Nephron (organoid): ENCODE measurements at regions not wholly inside any gene's neighbourhood (a gene's known extent, or its start where the extent isn't known, plus 50 kb on each side); places are given as distances from the start of the nearest gene placed in this dataset.
A peak's percentile ranks its signal among the peaks of the same experiment; 100 is the strongest.

Source experiments
- H3K27ac Mint-ChIP-seq, 3 experiments: 2 replicates each; pipeline ENCODE4 v1.8.0; 2020; ENCODE audit warnings: mixed read lengths in 3 of 3, mild to moderate bottlenecking in 2 of 3, moderate library complexity in 1 of 3
- H3K27me3 Mint-ChIP-seq: 2 replicates; pipeline ENCODE4 v1.8.0; 2021; ENCODE audit warnings: low read depth, mild to moderate bottlenecking, moderate library complexity, mixed read lengths
- H3K36me3 Mint-ChIP-seq: 2 replicates; pipeline ENCODE4 v1.8.0; 2020; ENCODE audit warnings: low read depth, mixed read lengths
- H3K4me1 Mint-ChIP-seq: 2 replicates; pipeline ENCODE4 v1.8.0; 2020; ENCODE audit warnings: mixed read lengths
- H3K4me3 Mint-ChIP-seq, 3 experiments: 2 replicates each; pipeline ENCODE4 v1.8.0; 2020; ENCODE audit warnings: mild to moderate bottlenecking in 3 of 3, mixed read lengths in 3 of 3, moderate library complexity in 2 of 3
- H3K9me3 Mint-ChIP-seq: 2 replicates; pipeline ENCODE4 v1.8.0; 2020; ENCODE audit warnings: mixed read lengths
- CTCF ChIP-seq, 3 experiments: fragments of 200-600 bp; sonication (generic); IDR thresholded peaks; one replicate each; pipeline ENCODE4 v1.5.0; 2021; ENCODE audit warnings: antibody characterized with exemption in 3 of 3; ENCODE audit not compliant: unreplicated experiment in 3 of 3

- Mint-ChIP-seq H3K27ac (no peak overlapping the region), H3K9me3 (no peaks in the 10 kb centered on the region), H3K27me3 (no peaks in the 10 kb centered on the region), H3K36me3 (no peaks in the 10 kb centered on the region), H3K4me3 (no peak overlapping the region), H3K4me1 (peaks cover 13% of the 10 kb centered on the region)
- TF ChIP-seq CTCF (IDR thresholded peaks at IDR 0.05; ENCODE audit: unreplicated experiment in 3 of 3), result no peak
Measured at GRCh38 chr10:61151059-61151458, 207.1 kb upstream of the RHOBTB1 start.

DNA sequence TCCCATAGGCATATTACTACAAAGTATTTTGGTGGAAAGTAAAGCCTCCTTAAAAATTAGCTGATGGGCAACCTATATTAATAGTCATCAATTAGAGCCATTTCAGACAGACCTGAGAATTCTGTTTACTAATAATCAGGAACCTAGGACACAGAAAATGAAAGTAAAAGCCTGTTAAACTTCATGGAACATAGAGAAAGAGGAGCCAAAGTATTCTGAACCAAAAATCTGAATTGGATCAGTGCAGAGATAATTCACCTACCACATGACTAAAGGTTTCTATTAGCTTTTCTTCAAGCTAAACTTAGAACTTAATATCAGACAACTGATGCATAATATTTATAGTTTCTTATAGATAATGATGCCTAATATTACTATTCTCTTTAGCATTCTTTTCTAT lies 204.5 kb upstream of the RHOBTB1 start:
- no peak for TF ChIP-seq CTCF (IDR thresholded peaks at IDR 0.05; ENCODE audit: unreplicated experiment in 3 of 3)
- H3K4me1 Mint-ChIP-seq, result peaks cover under 1% of the 10 kb centered on the region
- H3K4me3 Mint-ChIP-seq, result no peak overlapping the region
- no peaks in the 10 kb centered on the region for H3K36me3 Mint-ChIP-seq
- H3K27me3 Mint-ChIP-seq, result no peaks in the 10 kb centered on the region
- H3K27ac Mint-ChIP-seq, result no peak overlapping the region
- peaks cover 3% of the 10 kb centered on the region for H3K9me3 Mint-ChIP-seq

GRCh38 chr10:61142987-61143386 lies 199.0 kb upstream of the RHOBTB1 start:
- H3K27ac Mint-ChIP-seq, result no peak overlapping the region
- no peak for TF ChIP-seq CTCF (IDR thresholded peaks at IDR 0.05; ENCODE audit: unreplicated experiment in 3 of 3)
- peaks cover 4% of the 10 kb centered on the region for H3K36me3 Mint-ChIP-seq

DNA sequence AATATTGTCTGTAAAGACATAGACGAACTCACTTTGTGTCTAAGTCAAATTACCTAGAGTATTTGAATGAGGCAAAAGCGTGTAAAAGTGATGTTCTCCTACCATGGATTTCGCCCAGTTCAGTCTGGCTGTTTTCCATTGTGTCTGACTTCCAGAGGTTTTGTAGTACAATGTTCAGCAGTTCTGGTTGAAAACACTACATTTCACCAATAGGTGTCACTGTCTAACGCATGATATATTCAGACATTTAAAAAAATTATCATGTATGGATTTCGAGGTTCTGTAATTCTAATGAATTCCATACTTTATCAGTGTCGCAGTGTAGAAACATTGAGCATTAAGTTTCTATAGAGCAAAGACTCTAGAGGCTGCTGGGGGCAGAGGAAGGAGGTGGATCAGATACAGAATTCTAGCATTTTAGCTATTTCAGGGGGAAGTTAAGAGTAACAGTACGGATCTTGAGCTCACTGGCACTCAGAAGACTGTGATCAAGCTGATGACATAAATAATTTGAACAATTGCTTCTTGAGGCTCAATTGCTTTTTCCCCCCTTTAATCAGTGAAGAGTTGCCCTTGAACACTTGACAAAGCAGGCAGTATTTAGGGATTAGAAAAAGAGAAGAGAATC lies 196.9 kb upstream of the RHOBTB1 start:
- Mint-ChIP-seq H3K36me3 (peaks cover 4% of the 10 kb centered on the region), H3K4me1 (peaks cover 10% of the 10 kb centered on the region), H3K27ac (peak overlapping the region; percentile 52 to 68 (median 65)), H3K9me3 (peaks cover 7% of the 10 kb centered on the region), H3K4me3 (no peak overlapping the region), H3K27me3 (peaks cover 3% of the 10 kb centered on the region)
- peak; percentile 63 to 74 (median 72) for TF ChIP-seq CTCF (IDR thresholded peaks at IDR 0.05; ENCODE audit: unreplicated experiment in 3 of 3)

More at GRCh38 chr10:61142987-61143386, 199.0 kb upstream of the RHOBTB1 start:
- peaks cover 10% of the 10 kb centered on the region for H3K4me1 Mint-ChIP-seq
- no peak overlapping the region for H3K4me3 Mint-ChIP-seq
- peaks cover 7% of the 10 kb centered on the region for H3K9me3 Mint-ChIP-seq
- H3K27me3 Mint-ChIP-seq, result no peaks in the 10 kb centered on the region

DNA sequence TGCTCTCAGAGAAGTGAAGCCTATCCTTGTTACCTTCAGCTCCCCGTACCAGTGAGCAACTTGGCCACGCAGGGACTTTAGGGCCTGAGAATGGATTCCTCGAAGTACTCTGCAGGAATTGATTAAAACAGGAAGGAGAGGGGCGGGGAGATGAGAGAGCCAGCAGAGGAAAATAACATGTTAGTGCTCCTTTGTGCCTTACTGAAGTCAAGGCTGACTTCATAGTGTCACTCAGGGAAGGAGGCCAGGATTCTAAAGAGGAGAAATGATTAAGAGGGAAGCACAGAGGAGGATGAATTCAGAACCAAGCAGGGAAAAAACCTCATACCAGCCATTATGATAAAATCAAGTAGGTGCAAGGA lies 195.6 kb upstream of the RHOBTB1 start:
- Mint-ChIP-seq H3K4me1 (peaks cover 10% of the 10 kb centered on the region), H3K4me3 (no peak overlapping the region), H3K36me3 (peaks cover 4% of the 10 kb centered on the region), H3K27me3 (peaks cover 3% of the 10 kb centered on the region), H3K9me3 (peaks cover 4% of the 10 kb centered on the region), H3K27ac (peak overlapping the region in 2 of 3 experiments; percentile 9 to 52)
- no peak for TF ChIP-seq CTCF (IDR thresholded peaks at IDR 0.05; ENCODE audit: unreplicated experiment in 3 of 3)
